ENCODE measurements at regions not wholly inside any gene's neighbourhood (a gene's known extent, or its start where the extent isn't known, plus 50 kb on each side); places are given as distances from the start of the nearest gene placed in this dataset.
A peak's percentile ranks its signal among the peaks of the same experiment; 100 is the strongest.

DNA sequence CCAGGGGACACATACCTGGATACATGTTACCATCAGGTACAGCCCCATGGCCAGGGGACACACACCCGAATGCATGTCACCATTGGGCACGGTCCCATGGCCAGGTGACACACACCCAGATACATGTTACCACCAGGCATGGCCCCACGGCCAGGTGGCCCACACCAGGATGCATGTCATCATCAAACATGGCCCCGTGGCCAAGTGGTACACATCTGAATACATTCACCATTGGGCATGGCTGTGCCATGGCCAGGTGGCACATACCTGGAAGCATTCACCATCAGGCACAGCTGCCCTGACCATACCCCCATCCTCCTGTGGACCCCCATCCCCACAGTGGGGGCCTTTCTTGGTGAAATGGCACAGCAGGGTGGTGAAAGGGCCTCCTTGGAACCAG lies 97.6 kb downstream of the RBFOX3 start:
- in situ Hi-C loops (cut with MboI; ENCODE audit: low pct_unique_long_range_greater_than_20kb in 2 of 9, low sequenced_read_pairs in 9 of 9, unreplicated experiment in 9 of 9), result no loop called here
- no peak overlapping the region for H3K4me3 ChIP-seq
- H3K27ac ChIP-seq, result no peak overlapping the region
- no peak for ATAC-seq (replicated peaks in 6 of 8)
- peaks cover 45 to 50% of the 10 kb centered on the region in 2 donors for H3K4me1 ChIP-seq (replicated peaks in 1 of 2)
- WGBS, 10 experiments, result 53 to 95% (median 94%) methylated on average over 2 to 3 of the region's 4 CpGs; no CpG with 5 or more reads in 7 of the 10 experiments

DNA sequence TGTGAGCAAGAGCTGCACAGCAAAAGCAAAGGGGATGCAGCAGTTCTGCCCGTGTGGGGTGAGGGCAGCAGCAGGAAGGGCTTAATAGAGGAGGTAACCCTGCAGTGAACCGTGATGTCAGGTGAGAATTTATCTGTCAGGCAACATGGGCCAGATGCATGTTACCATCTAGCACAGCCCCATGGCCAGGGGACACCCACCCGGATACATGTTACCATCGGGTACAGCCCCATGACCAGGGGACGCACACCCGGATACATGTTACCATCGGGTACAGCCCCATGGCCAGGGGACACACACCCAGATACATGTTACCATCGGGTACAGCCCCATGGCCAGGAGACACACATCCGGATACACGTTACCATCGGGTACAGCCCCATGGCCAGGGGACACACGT lies 99.4 kb downstream of the RBFOX3 start:
- in situ Hi-C loops (cut with MboI; ENCODE audit: low pct_unique_long_range_greater_than_20kb in 2 of 9, low sequenced_read_pairs in 9 of 9, unreplicated experiment in 9 of 9), result no loop called here
- 0 to 100% (median 83%) methylated on average over 1 to 10 of the region's 12 CpGs; no CpG with 5 or more reads in 5 of the 10 experiments for WGBS, 10 experiments
- H3K4me1 ChIP-seq (replicated peaks in 1 of 2), result peaks cover 32 to 39% of the 10 kb centered on the region in 2 donors

DNA sequence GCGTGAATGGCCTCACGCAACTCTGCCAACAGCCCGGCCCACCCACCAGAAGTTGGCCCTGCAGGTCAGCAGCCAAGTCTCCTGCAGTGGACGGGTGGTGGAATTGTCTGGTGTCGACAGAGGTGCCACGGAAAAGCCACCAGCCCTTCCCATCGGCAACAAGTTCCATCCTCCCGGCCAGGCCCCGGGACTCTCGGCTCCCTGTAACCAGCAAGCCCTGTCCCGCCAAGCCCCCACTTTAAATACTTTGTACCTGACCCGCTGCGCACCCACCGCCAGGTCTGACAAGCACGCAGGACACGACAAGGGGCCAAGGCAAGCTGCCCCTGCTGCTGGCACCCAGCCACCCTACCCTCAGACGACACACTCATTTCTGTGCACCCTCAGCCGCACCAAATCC lies 100.8 kb downstream of the RBFOX3 start:
- ATAC-seq (replicated peaks in 6 of 8), result no peak
- no peak overlapping the region for H3K4me3 ChIP-seq
- peaks cover 21 to 25% of the 10 kb centered on the region in 2 donors for H3K4me1 ChIP-seq (replicated peaks in 1 of 2)
- in situ Hi-C loops (cut with MboI; ENCODE audit: low pct_unique_long_range_greater_than_20kb in 2 of 9, low sequenced_read_pairs in 9 of 9, unreplicated experiment in 9 of 9), result no loop called here
- no peak overlapping the region for H3K27ac ChIP-seq
- WGBS, 10 experiments, result 32 to 100% (median 83%) methylated on average over 1 to 10 of the region's 18 CpGs; no CpG with 5 or more reads in 4 of the 10 experiments

More for the DNA sequence above, 99.4 kb downstream of the RBFOX3 start:
- ATAC-seq (replicated peaks in 6 of 8), result no peak
- H3K27ac ChIP-seq, result no peak overlapping the region
- H3K4me3 ChIP-seq, result no peak overlapping the region

DNA sequence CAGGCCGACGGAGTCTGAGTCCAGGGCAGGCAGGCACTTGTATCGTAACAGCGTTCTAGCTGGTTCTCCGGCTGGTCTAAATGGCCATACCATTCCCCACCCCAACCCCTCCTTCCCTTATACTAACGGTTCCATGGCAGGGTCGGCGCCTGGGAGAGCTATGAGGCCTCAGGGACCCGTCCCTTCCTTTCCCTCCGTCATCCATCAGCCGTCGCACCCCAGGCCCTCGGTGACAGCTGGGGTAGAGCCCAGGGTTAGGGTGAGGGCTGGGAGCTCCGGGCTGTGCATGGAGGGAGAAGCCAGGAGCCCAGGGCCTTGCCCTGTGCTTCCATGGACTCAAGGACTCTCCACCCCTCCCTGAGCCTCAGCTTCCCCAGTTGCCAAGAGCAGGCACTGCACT lies 101.4 kb downstream of the RBFOX3 start:
- H3K4me3 ChIP-seq, result no peak overlapping the region

DNA sequence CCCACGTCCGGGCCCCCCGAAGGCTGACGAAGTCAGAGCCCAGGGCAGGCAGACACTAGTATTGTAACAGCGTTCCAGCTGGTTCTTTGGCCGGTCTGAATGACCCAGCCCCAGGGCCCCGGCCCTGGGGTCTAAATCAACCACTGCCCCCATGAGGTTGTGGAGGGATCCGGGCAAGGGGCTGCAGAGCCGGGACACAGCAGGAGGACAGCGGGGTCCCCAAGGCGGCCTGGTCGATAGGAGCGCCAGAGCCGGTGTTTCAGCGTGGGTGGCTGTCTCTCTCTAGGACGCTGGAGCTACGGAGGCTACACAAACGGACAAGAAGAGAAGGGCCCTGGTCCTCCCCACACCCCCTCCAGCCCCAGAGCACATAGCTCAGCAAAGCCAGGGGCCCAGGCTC lies 101.8 kb downstream of the RBFOX3 start:
- Histone ChIP-seq H3K4me3 (no peak overlapping the region), H3K4me1 (replicated peaks in 1 of 2) (peaks cover 21 to 23% of the 10 kb centered on the region in 2 donors), H3K27ac (no peak overlapping the region)
- ATAC-seq (replicated peaks in 6 of 8), result peak in 3 of 8 experiments; percentile 0 to 9 (median 3)
- WGBS, 10 experiments, result 0 to 93% (median 30%) methylated on average over 1 to 10 of the region's 18 CpGs; no CpG with 5 or more reads in 7 of the 10 experiments
- in situ Hi-C loops (cut with MboI; ENCODE audit: low pct_unique_long_range_greater_than_20kb in 2 of 9, low sequenced_read_pairs in 9 of 9, unreplicated experiment in 9 of 9), result no loop called here

More for the DNA sequence above, 101.4 kb downstream of the RBFOX3 start:
- Histone ChIP-seq H3K4me1 (replicated peaks in 1 of 2) (peaks cover 21 to 23% of the 10 kb centered on the region in 2 donors), H3K27ac (peak overlapping the region in 1 of 2 donors; percentile 45)
- peak in 5 of 8 experiments; percentile 8 to 51 (median 36) for ATAC-seq (replicated peaks in 6 of 8)
- WGBS, 10 experiments, result 20 to 41% methylated on average over 1 to 8 of the region's 14 CpGs; no CpG with 5 or more reads in 8 of the 10 experiments
- in situ Hi-C loops (cut with MboI; ENCODE audit: low pct_unique_long_range_greater_than_20kb in 2 of 9, low sequenced_read_pairs in 9 of 9, unreplicated experiment in 9 of 9), result no loop called here

DNA sequence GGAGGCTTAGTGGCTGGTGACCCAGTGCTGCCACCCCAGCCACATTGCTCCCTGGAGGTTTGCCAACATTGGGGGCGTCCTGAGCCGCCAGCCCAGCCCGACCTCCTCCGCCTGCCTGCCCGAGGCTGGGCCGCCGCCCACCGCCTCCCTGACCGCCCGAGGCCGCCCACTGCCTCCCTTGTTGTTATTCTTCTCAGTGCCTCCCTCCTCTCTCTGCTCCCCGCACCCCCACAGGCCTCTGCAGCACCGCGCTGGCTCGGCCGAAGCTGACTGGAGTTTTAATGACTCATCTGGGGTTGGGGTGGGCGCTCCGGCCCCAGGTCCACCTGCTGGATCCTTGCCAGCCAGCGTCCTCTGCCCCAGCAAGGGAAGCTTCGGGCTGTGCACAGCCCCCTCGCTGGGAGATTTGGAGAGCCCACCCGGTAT lies 102.5 kb downstream of the RBFOX3 start:
- H3K4me3 ChIP-seq, result no peak overlapping the region
- H3K27ac ChIP-seq, result no peak overlapping the region
- H3K4me1 ChIP-seq (replicated peaks in 1 of 2), result peaks cover 25% of the 10 kb centered on the region in 2 donors
- peak in 5 of 8 experiments; percentile 89 to 95 (median 93) for ATAC-seq (replicated peaks in 6 of 8)
- in situ Hi-C loops (cut with MboI; ENCODE audit: low pct_unique_long_range_greater_than_20kb in 2 of 9, low sequenced_read_pairs in 9 of 9, unreplicated experiment in 9 of 9), result no loop called here
- WGBS, 10 experiments, result 33 to 70% methylated on average over 2 to 3 of the region's 22 CpGs; no CpG with 5 or more reads in 8 of the 10 experiments

DNA sequence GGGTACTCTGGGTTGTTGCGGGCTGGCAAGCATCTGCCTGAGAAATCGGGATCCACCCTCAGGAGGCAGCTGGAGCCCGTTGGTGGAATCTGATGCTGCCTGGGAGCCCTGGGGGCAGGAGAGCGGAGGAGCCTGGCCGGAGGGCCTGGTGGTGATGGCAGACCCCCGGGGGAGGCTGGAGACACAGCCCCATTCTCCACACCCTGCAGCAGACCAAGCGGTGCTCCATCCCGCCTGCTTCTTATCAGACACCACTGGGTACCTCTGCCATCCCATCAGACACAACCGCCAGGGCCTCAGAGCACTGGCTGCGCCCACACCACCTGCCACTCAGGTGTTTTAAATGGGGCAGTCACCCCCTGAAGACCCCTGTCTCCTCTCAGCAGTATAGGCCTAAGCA lies 103.9 kb downstream of the RBFOX3 start:
- in situ Hi-C loops (cut with MboI; ENCODE audit: low pct_unique_long_range_greater_than_20kb in 2 of 9, low sequenced_read_pairs in 9 of 9, unreplicated experiment in 9 of 9), result no loop called here
- Histone ChIP-seq H3K4me3 (no peak overlapping the region), H3K27ac (no peak overlapping the region), H3K4me1 (replicated peaks in 1 of 2) (peaks cover 25 to 30% of the 10 kb centered on the region in 2 donors)
- ATAC-seq (replicated peaks in 6 of 8), result no peak
- WGBS, 10 experiments, result 70 to 100% methylated on average over 1 to 2 of the region's 10 CpGs; no CpG with 5 or more reads in 8 of the 10 experiments

DNA sequence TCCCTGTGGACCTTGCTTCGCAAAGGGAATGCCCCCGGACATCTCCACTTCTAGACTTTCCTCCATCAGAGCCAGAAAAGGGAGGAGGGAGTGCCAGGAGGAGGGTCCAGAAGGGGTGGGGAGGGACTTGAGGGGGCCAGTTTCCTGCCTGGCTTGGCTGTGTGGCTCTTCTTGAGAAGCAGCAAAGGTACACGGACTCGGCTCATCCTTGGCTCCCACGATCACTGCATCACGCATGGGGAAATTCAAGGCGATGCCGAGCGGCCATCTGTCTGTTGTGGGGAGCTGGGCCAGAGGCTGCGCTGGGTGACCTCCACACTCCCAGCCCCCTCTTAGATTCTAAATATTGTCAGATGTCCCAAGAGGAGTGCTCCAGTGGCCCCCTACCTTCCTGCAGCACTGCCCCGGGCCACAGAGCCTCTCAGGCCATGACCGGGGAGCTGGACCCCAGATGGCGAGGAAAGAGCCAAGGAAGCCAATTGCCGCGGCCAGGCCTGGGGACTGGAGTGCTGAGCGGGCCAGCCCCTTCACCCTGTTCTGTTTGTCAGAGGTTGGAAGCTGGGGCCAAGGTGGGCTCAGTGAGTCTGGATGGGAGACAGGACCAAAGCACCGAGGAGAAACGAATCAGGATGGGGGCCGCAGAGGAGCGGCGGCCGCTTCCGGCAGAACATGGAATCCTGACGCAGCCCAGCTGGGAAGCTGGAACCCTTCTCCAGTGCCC lies 104.5 kb downstream of the RBFOX3 start:
- H3K27ac ChIP-seq, result no peak overlapping the region
- no peak for ATAC-seq (replicated peaks in 6 of 8)
- WGBS, 10 experiments, result 79 to 93% (median 90%) methylated on average over 2 to 7 of the region's 24 CpGs; no CpG with 5 or more reads in 6 of the 10 experiments
- in situ Hi-C loops (cut with MboI; ENCODE audit: low pct_unique_long_range_greater_than_20kb in 2 of 9, low sequenced_read_pairs in 9 of 9, unreplicated experiment in 9 of 9), result no loop called here
- H3K4me3 ChIP-seq, result no peak overlapping the region
- peaks cover 31 to 36% of the 10 kb centered on the region in 2 donors for H3K4me1 ChIP-seq (replicated peaks in 1 of 2)

DNA sequence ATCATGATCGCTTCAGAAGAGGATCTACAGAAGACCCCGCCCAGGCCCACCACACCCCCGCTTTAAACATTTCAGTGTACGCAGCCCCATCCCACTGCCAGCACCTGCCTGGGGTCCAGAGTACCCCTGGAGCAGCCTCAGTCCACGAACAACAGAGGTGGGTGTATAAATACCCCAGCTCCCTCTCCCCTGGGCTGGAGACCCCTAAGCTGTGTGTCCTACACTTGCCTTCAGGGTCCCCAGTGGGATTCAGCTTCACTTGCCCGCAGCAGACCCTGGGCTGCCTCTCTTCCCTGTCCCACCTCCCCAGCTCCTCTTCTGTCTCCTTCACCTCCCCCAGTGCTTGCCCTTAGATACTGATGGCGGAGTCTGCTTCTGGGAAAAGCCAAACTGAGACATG lies 105.7 kb downstream of the RBFOX3 start:
- in situ Hi-C loops (cut with MboI; ENCODE audit: low pct_unique_long_range_greater_than_20kb in 2 of 9, low sequenced_read_pairs in 9 of 9, unreplicated experiment in 9 of 9), result no loop called here
- no peak for ATAC-seq (replicated peaks in 6 of 8)
- no peak overlapping the region for H3K4me3 ChIP-seq
- WGBS, 10 experiments, result 39 to 100% (median 86%) methylated on average over 1 to 5 of the region's 7 CpGs; no CpG with 5 or more reads in 5 of the 10 experiments
- peaks cover 41 to 46% of the 10 kb centered on the region in 2 donors for H3K4me1 ChIP-seq (replicated peaks in 1 of 2)
- H3K27ac ChIP-seq, result no peak overlapping the region

DNA sequence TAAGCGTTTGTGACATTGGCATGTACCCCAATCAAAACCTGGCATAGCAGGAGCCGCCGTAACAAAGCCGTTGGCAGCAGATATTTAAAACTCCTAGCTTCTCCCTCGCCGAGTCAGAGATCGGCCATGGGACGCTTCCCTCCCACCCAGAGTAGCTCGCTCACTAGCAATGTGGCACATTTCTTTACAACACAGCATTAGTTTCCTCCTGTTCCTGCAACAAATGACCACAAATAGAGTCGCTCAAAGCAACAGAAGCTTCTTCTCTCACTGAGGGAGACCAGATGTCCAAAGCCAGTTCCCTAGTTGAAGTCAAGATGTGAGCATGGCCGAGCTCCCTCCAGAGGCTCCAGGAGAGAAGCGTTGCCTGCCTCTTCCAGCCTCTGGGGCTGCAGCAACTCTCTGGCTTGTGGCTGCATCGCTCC lies 106.7 kb downstream of the RBFOX3 start:
- peak in 1 of 8 experiments; percentile 60 for ATAC-seq (replicated peaks in 6 of 8)
- WGBS, 10 experiments, result 0 to 96% (median 50%) methylated on average over 1 to 10 of the region's 13 CpGs; no CpG with 5 or more reads in 1 of the 10 experiments
- Histone ChIP-seq H3K4me3 (no peak overlapping the region), H3K27ac (no peak overlapping the region), H3K4me1 (replicated peaks in 1 of 2) (peaks cover 35 to 39% of the 10 kb centered on the region in 2 donors)
- in situ Hi-C loops (cut with MboI; ENCODE audit: low pct_unique_long_range_greater_than_20kb in 2 of 9, low sequenced_read_pairs in 9 of 9, unreplicated experiment in 9 of 9), result no loop called here

DNA sequence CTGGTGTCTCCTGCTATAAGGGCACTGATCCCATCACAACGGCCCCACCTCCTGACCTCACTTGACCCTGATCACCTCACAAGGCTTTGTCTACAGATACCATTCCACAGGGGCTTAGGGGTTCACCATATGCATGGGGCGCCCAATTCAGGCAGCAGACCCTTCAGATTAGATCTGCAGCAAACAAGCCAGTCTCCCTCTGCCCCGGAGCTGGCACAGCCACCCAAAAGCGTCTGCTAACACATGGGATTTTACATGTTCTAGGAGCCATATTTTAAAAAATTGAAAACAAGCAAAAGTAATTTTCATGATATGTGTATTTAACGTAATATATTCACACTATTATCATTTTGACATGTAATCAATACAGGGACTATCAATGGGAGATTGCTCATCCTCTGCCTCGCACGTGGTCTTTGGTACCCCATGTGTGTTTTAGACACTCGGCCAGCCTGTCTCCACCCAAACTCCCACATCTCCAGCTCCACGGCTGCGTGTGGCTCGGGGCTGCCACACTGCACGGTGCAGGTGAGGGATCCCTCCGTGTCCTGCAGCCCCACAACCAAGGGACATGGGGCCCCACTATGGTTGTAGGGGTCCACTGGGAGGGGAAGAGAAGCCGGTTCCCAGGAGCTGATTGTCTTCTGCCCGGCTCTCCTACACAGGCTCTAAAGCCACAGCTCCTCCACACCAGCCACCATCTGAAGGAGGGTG lies 107.6 kb downstream of the RBFOX3 start:
- no peak overlapping the region for H3K27ac ChIP-seq
- H3K4me3 ChIP-seq, result no peak overlapping the region
- no peak for ATAC-seq (replicated peaks in 6 of 8)
- WGBS, 10 experiments, result 0 to 80% (median 66%) methylated on average over 1 to 8 of the region's 15 CpGs; no CpG with 5 or more reads in 4 of the 10 experiments
- in situ Hi-C loops (cut with MboI; ENCODE audit: low pct_unique_long_range_greater_than_20kb in 2 of 9, low sequenced_read_pairs in 9 of 9, unreplicated experiment in 9 of 9), result no loop called here
- peaks cover 26 to 30% of the 10 kb centered on the region in 2 donors for H3K4me1 ChIP-seq (replicated peaks in 1 of 2)

DNA sequence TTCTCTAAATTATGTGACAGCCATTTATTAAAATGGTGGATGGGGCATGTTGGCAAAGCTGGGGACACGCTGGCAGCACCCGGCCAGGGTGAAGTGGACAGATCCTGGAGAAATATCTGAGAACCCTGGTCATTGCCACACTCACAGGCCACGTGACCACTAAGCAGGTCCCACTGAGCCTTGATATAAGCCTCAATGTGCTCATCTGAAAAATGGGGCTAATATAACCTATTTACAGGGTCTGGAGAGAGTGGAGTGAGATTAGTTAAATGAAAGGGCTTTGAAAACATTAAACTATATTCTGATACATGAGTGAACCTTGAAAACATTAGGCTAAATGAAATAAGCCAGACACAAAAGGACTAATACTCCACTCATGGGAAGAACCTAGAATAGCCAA lies 108.9 kb downstream of the RBFOX3 start:
- Histone ChIP-seq H3K4me1 (replicated peaks in 1 of 2) (peaks cover 18 to 25% of the 10 kb centered on the region in 2 donors), H3K27ac (no peak overlapping the region), H3K4me3 (no peak overlapping the region)
- WGBS, 10 experiments, result 33 to 100% (median 90%) methylated on average over 1 to 3 of the region's 3 CpGs; no CpG with 5 or more reads in 3 of the 10 experiments
- ATAC-seq (replicated peaks in 6 of 8), result no peak
- in situ Hi-C loops (cut with MboI; ENCODE audit: low pct_unique_long_range_greater_than_20kb in 2 of 9, low sequenced_read_pairs in 9 of 9, unreplicated experiment in 9 of 9), result no loop called here
